Cardiac muscle cell (in vitro differentiated cells and primary cell): ENCODE measurements at regions not wholly inside any gene's neighbourhood (a gene's known extent, or its start where the extent isn't known, plus 50 kb on each side); places are given as distances from the start of the nearest gene placed in this dataset.

Source experiments
- DNase-seq, 2 donors: peaks; one replicate each; pipeline versions ENCODE4 v3.0.0 to v3.0.0-alpha.2; 2010 to 2017; ENCODE audit warnings: low read depth in 1 of 2, low spot score in 1 of 2
- H3K27ac ChIP-seq: fragments of 200-600 bp; sonication (generic); 2 replicates; pipeline ENCODE4 v1.5.1; 2016
- H3K27me3 ChIP-seq: fragments of 200-600 bp; sonication (generic); 2 replicates; pipeline ENCODE4 v1.6.0; 2016; ENCODE audit warnings: control low read depth
- H3K36me3 ChIP-seq: fragments of 200-600 bp; sonication (generic); 2 replicates; pipeline ENCODE4 v1.5.1; 2016; ENCODE audit warnings: control low read depth
- H3K4me1 ChIP-seq: fragments of 200-600 bp; sonication (generic); 2 replicates; pipeline ENCODE4 v1.8.1; 2017; ENCODE audit warnings: low read depth, mild to moderate bottlenecking, mixed run types
- H3K4me3 ChIP-seq: fragments of 200-600 bp; sonication (generic); 2 replicates; pipeline ENCODE4 v1.5.1; 2016; ENCODE audit warnings: mild to moderate bottlenecking
- H3K9me3 ChIP-seq: fragments of 200-600 bp; sonication (generic); 2 replicates; pipeline ENCODE4 v1.5.1; 2017; ENCODE audit warnings: low read depth, mild to moderate bottlenecking, control low read depth
- TF ChIP-seq, protein P1 (sequence below): IDR thresholded peaks from 2 replicates; pipeline ENCODE4 v1.5.1; 2012; ENCODE audit warnings: low read depth, mild to moderate bottlenecking, low read length

DNA sequence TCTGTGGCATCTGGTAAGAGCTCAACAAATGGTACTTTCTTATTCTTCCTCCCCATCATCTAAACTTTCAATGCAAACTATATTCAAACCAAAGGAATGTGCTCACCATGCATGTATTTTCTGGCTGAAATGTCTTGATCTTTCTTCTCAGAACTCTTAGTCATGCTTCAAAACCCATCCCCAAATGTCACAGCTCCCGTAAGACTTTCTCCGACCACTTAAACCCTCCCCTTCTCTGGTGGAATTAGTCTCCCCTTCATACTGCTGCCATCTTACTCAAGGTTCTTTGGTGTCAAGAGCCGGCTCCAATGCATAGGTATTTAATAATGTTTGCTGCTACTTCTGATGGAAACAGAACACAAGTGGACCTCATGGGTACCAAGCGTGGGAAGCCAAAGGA, 538.1 kb downstream of the MATN1 start:
- H3K36me3 ChIP-seq = no peaks in the 10 kb centered on the region
- H3K4me3 ChIP-seq = no peak overlapping the region
- no peak for DNase-seq
- TF ChIP-seq, protein P1, sequence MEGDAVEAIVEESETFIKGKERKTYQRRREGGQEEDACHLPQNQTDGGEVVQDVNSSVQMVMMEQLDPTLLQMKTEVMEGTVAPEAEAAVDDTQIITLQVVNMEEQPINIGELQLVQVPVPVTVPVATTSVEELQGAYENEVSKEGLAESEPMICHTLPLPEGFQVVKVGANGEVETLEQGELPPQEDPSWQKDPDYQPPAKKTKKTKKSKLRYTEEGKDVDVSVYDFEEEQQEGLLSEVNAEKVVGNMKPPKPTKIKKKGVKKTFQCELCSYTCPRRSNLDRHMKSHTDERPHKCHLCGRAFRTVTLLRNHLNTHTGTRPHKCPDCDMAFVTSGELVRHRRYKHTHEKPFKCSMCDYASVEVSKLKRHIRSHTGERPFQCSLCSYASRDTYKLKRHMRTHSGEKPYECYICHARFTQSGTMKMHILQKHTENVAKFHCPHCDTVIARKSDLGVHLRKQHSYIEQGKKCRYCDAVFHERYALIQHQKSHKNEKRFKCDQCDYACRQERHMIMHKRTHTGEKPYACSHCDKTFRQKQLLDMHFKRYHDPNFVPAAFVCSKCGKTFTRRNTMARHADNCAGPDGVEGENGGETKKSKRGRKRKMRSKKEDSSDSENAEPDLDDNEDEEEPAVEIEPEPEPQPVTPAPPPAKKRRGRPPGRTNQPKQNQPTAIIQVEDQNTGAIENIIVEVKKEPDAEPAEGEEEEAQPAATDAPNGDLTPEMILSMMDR = no peak
- no peak overlapping the region for H3K27ac ChIP-seq
- no peaks in the 10 kb centered on the region for H3K9me3 ChIP-seq
- peaks cover 20% of the 10 kb centered on the region for H3K4me1 ChIP-seq
- no peaks in the 10 kb centered on the region for H3K27me3 ChIP-seq

DNA sequence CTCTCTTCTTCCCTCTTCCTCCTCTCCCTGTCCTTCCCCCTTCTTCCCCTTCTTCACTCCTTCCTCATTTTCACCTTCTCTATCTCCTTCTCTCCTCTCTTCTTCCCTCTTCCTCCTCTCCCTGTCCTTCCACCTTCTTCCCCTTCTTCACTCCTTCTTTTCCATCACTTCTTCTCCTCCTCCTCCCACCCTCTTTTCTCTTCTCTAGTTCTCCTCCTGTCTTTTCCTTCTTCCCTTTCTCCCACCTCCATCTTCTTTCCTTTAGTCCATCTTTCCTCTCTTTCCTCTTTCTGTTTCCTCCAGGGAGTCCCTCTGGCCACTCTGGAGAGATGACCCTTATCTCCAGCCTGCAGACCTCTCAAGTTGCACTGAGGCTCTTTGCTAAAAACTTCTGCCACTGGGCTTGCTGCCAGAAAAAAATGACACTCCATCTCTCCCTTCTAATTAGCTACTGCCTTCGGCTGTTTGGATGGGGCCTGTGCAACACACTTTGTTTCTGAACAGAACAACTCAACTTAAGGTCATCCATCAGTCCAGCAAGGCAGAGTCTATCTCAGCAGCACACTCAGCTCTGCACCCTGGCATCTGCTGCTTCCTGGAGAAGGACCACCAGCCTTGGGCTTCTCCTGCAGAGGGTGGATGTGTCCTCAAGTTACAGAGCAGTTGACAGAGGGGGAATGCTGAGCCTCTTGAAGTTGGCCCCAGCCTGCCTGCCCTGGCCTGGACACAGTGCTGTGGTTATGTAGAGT, 538.8 kb downstream of the MATN1 start:
- H3K36me3 ChIP-seq = no peaks in the 10 kb centered on the region
- no peak overlapping the region for H3K27ac ChIP-seq
- H3K4me3 ChIP-seq = no peak overlapping the region
- H3K9me3 ChIP-seq = no peaks in the 10 kb centered on the region
- H3K27me3 ChIP-seq = no peaks in the 10 kb centered on the region
- peak in 1 of 2 donors; percentile 33 for DNase-seq
- TF ChIP-seq, protein P1 = no peak
- peaks cover 20% of the 10 kb centered on the region for H3K4me1 ChIP-seq

DNA sequence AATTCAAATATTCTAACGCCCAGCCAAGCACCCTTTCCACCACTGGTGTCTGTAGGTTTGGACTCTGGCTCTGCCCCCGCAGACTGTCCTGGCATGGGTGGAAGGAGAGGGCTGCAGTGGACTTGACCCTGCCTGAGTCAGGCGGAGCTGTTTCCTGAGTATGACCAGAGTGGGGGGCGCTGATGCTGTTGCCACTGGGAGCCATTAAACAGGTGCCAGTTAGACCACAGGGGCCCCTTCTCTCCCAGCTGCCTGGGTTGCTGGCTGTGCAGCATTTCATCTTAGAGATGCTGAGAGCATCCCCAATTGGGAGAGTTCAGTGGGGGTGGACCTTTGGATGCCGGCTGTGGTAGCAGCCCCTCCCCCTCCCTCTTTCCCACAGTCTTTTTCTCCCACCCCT, 539.5 kb downstream of the MATN1 start:
- Histone ChIP-seq H3K4me3 (no peak overlapping the region), H3K4me1 (peaks cover 20% of the 10 kb centered on the region), H3K27me3 (no peaks in the 10 kb centered on the region), H3K27ac (no peak overlapping the region), H3K36me3 (no peaks in the 10 kb centered on the region), H3K9me3 (no peaks in the 10 kb centered on the region)
- no peak for DNase-seq
- TF ChIP-seq, protein P1 = no peak

DNA sequence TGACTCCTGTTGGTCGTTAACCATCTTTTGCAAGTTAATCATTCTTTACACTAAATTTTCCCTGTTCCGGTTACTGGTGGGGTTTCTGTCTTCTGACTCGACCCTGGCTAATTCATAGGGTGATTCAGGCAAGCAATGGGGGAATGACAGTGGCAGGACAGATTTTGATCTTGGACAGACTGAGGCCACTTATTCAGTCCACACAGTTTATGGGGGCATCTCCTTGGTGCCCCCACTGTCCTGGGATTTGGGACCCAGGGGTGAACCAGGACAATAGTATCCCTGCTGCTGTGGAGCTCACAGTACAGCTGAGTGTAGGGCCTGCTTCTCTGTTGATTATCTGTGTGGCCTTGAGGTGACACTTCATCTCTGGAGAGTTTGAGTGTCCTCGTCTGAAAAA, 540.4 kb downstream of the MATN1 start:
- Histone ChIP-seq H3K27me3 (no peaks in the 10 kb centered on the region), H3K9me3 (no peaks in the 10 kb centered on the region), H3K36me3 (no peaks in the 10 kb centered on the region), H3K4me3 (no peak overlapping the region), H3K4me1 (peaks cover 20% of the 10 kb centered on the region), H3K27ac (no peak overlapping the region)
- TF ChIP-seq, protein P1 = no peak
- no peak for DNase-seq

DNA sequence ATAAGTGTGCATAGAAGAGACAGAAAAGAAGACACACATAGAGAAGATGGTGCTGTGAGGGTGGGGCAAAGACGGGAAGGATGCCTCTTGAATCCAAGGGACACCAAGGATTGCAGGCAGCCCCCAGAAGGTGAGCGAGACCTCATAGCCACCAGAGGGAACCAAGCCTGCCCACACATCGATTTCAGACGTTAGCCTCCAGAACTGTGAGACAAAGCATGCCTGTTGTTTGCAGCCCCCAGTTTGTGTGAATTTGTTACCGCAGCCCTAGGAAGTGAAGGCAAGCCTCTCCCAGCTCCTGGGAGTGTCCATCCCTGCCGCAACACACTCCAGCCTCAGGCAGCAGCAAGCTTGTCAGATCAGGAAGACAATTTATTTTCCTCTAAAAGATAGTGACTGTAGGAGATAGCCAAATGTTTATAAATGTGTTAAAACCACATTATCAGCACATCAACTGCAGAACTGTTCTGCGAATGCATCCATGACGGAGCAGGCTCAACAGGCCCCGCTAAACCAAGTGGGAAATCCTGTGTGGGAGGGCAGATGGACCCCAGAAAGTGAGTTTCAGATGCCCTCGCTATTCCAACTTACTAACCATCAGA, 543.3 kb downstream of the MATN1 start:
- Histone ChIP-seq H3K9me3 (no peaks in the 10 kb centered on the region), H3K4me3 (no peak overlapping the region), H3K36me3 (no peaks in the 10 kb centered on the region), H3K27me3 (no peaks in the 10 kb centered on the region), H3K4me1 (peaks cover 20% of the 10 kb centered on the region), H3K27ac (no peak overlapping the region)
- no peak for DNase-seq
- TF ChIP-seq, protein P1 = no peak
